ENCODE measurements at regions not wholly inside any gene's neighbourhood (a gene's known extent, or its start where the extent isn't known, plus 50 kb on each side); places are given as distances from the start of the nearest gene placed in this dataset.

- no peak for TF ChIP-seq CTCF (conservative IDR thresholded peaks at IDR 0.05)
- TF ChIP-seq ZFX (IDR thresholded peaks at IDR 0.05) = no peak
Measured at GRCh38 chr10:43855667-43856210, 207.1 kb upstream of the ZNF32 start.
